GM21717 (cell line): ENCODE measurements at regions not wholly inside any gene's neighbourhood (a gene's known extent, or its start where the extent isn't known, plus 50 kb on each side); places are given as distances from the start of the nearest gene placed in this dataset.
"Not testable (repeated sequence)": the region's sequence is repeated elsewhere in the genome, so short reads cannot be mapped to it uniquely, and the experiment has no call there.

Experiments
- ATAC-seq: cut with Tn5 transposase; IDR thresholded peaks from one replicate; pipeline ENCODE4 v1.9.1; 2021; ENCODE audit warnings: mild to moderate bottlenecking, moderate library complexity; ENCODE audit not compliant: unreplicated experiment

- ATAC-seq: no peak
These were observed 2043.6 kb upstream of the C9orf72 start for GRCh38 chr9:29616844-29617243.

- ATAC-seq: no peak
These were observed 2052.0 kb upstream of the C9orf72 start for GRCh38 chr9:29625292-29625731.

- no peak for ATAC-seq
These were observed 2052.7 kb upstream of the C9orf72 start for GRCh38 chr9:29625931-29626330.

- not testable (repeated sequence) for ATAC-seq
These were observed 2055.6 kb upstream of the C9orf72 start for GRCh38 chr9:29628856-29629255.

GRCh38 chr9:29637471-29638237 lies 2064.4 kb upstream of the C9orf72 start:
- ATAC-seq: no peak

- no peak for ATAC-seq
These were observed 2067.2 kb upstream of the C9orf72 start for GRCh38 chr9:29640507-29640906.

GRCh38 chr9:29644514-29644913 lies 2071.2 kb upstream of the C9orf72 start:
- ATAC-seq: no peak

GRCh38 chr9:29647451-29647850 lies 2074.2 kb upstream of the C9orf72 start:
- no peak for ATAC-seq

- ATAC-seq: no peak
These were observed 2074.9 kb upstream of the C9orf72 start for GRCh38 chr9:29648132-29648531.

GRCh38 chr9:29648601-29649000 lies 2075.3 kb upstream of the C9orf72 start:
- no peak for ATAC-seq

- ATAC-seq: no peak
These were observed 2083.5 kb upstream of the C9orf72 start for GRCh38 chr9:29656641-29657406.

GRCh38 chr9:29657821-29658220 lies 2084.5 kb upstream of the C9orf72 start:
- ATAC-seq: no peak

GRCh38 chr9:29659014-29659413 lies 2085.7 kb upstream of the C9orf72 start:
- no peak for ATAC-seq

- no peak for ATAC-seq
These were observed 2086.5 kb upstream of the C9orf72 start for GRCh38 chr9:29659736-29660135.

- no peak for ATAC-seq
These were observed 2095.5 kb upstream of the C9orf72 start for GRCh38 chr9:29668732-29669131.

GRCh38 chr9:29669613-29670012 lies 2096.3 kb upstream of the C9orf72 start:
- ATAC-seq: no peak

- no peak for ATAC-seq
These were observed 2112.2 kb upstream of the C9orf72 start for GRCh38 chr9:29685531-29685930.

GRCh38 chr9:29691145-29691544 lies 2117.9 kb upstream of the C9orf72 start:
- ATAC-seq: no peak

- peak; percentile 70 for ATAC-seq
These were observed 2118.6 kb upstream of the C9orf72 start for GRCh38 chr9:29691758-29692407.

GRCh38 chr9:29697011-29697410 lies 2123.7 kb upstream of the C9orf72 start:
- no peak for ATAC-seq

- ATAC-seq: no peak
These were observed 2128.3 kb upstream of the C9orf72 start for GRCh38 chr9:29701559-29701958.

GRCh38 chr9:29701971-29702370 lies 2128.7 kb upstream of the C9orf72 start:
- no peak for ATAC-seq
